Ishikawa (cell line): ENCODE measurements at regions not wholly inside any gene's neighbourhood (a gene's known extent, or its start where the extent isn't known, plus 50 kb on each side); places are given as distances from the start of the nearest gene placed in this dataset.

Experiments used
- CEBPB ChIP-seq: IDR thresholded peaks from 2 replicates; pipeline ENCODE4 v1.6.1; 2012
- CREB1 ChIP-seq: IDR thresholded peaks from 2 replicates; pipeline ENCODE4 v1.6.1; 2012; ENCODE audit warnings: low read depth
- EGR1 ChIP-seq: IDR thresholded peaks from 2 replicates; pipeline ENCODE4 v1.6.1; 2012
- EP300 ChIP-seq: IDR thresholded peaks from 2 replicates; pipeline ENCODE4 v1.6.1; 2012; ENCODE audit warnings: borderline replicate concordance
- FOXM1 ChIP-seq: IDR thresholded peaks from 2 replicates; pipeline ENCODE4 v1.6.1; 2012; ENCODE audit warnings: low read depth, borderline replicate concordance
- NFIC ChIP-seq: IDR thresholded peaks from 2 replicates; pipeline ENCODE4 v1.6.1; 2012
- RAD21 ChIP-seq: IDR thresholded peaks from 2 replicates; pipeline ENCODE4 v1.6.1; 2012; ENCODE audit warnings: low read depth
- TAF1 ChIP-seq: IDR thresholded peaks from 2 replicates; pipeline ENCODE4 v1.6.1; 2012; ENCODE audit warnings: low read depth, mild to moderate bottlenecking
- TCF12 ChIP-seq: IDR thresholded peaks from 2 replicates; pipeline ENCODE4 v1.6.1; 2012; ENCODE audit warnings: low read depth
- TEAD4 ChIP-seq: IDR thresholded peaks from 2 replicates; pipeline ENCODE4 v1.6.1; 2012
- YY1 ChIP-seq: IDR thresholded peaks from 2 replicates; pipeline ENCODE4 v1.6.1; 2012; ENCODE audit warnings: low read depth
- ZBTB7A ChIP-seq: IDR thresholded peaks from 2 replicates; pipeline ENCODE4 v1.6.1; 2012; ENCODE audit warnings: low read depth
- TF ChIP-seq, protein P1 (sequence below): IDR thresholded peaks from 2 replicates; pipeline ENCODE4 v1.6.1; 2012
- TF ChIP-seq, protein P2 (sequence below): IDR thresholded peaks from 2 replicates; pipeline ENCODE4 v1.6.1; 2012; ENCODE audit warnings: low read depth, mild to moderate bottlenecking
- TF ChIP-seq, protein P3 (sequence below): IDR thresholded peaks from 2 replicates; pipeline ENCODE4 v1.6.1; 2012

DNA sequence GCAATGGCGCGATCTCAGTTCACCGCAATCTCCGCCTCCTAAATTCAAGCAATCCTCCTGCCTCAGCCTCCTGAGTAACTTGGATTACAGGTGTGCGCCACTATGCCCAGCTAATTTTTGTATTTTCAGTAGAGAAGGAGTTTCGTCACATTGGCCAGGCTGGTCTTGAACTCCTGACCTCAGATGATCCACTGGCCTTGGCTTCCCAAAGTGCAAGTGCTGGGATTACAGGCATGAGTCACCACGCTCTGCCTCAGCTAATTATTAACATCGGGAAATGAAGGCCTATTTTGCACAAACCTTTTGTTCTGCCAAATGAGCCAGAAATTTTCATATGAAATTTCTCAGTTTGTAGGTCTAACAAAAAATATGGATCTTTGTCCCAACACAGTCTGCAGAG is 106.7 kb upstream of the ODAD2 start:
- TF ChIP-seq YY1 (no peak), TCF12 (no peak), CEBPB (no peak), TEAD4 (no peak), FOXM1 (no peak), NFIC (no peak), TAF1 (no peak), ZBTB7A (no peak), RAD21 (no peak), EGR1 (no peak)
- TF ChIP-seq, protein P1, sequence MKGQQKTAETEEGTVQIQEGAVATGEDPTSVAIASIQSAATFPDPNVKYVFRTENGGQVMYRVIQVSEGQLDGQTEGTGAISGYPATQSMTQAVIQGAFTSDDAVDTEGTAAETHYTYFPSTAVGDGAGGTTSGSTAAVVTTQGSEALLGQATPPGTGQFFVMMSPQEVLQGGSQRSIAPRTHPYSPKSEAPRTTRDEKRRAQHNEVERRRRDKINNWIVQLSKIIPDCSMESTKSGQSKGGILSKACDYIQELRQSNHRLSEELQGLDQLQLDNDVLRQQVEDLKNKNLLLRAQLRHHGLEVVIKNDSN, result no peak
- TF ChIP-seq, protein P2, sequence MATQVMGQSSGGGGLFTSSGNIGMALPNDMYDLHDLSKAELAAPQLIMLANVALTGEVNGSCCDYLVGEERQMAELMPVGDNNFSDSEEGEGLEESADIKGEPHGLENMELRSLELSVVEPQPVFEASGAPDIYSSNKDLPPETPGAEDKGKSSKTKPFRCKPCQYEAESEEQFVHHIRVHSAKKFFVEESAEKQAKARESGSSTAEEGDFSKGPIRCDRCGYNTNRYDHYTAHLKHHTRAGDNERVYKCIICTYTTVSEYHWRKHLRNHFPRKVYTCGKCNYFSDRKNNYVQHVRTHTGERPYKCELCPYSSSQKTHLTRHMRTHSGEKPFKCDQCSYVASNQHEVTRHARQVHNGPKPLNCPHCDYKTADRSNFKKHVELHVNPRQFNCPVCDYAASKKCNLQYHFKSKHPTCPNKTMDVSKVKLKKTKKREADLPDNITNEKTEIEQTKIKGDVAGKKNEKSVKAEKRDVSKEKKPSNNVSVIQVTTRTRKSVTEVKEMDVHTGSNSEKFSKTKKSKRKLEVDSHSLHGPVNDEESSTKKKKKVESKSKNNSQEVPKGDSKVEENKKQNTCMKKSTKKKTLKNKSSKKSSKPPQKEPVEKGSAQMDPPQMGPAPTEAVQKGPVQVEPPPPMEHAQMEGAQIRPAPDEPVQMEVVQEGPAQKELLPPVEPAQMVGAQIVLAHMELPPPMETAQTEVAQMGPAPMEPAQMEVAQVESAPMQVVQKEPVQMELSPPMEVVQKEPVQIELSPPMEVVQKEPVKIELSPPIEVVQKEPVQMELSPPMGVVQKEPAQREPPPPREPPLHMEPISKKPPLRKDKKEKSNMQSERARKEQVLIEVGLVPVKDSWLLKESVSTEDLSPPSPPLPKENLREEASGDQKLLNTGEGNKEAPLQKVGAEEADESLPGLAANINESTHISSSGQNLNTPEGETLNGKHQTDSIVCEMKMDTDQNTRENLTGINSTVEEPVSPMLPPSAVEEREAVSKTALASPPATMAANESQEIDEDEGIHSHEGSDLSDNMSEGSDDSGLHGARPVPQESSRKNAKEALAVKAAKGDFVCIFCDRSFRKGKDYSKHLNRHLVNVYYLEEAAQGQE, result no peak
- TF ChIP-seq, protein P3, sequence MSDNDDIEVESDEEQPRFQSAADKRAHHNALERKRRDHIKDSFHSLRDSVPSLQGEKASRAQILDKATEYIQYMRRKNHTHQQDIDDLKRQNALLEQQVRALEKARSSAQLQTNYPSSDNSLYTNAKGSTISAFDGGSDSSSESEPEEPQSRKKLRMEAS, result no peak

DNA sequence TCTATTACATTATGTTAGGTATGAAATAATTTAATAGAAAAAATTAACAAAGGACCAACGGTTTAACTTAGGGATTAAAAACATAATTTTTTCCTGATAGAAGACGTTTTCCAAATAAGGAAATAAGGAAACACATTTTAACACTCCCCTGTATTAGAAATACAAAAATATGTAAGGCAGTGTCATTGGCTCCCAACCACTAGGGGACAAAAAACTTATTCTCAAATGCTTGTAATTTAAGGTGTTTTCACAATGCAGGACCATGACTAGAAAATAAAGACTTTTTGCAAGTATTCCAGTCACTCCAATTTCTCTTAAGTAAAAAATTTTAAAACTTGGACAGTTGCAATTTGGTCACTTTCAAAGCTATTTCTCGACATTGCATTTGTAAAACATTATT is 98.8 kb upstream of the ODAD2 start:
- TF ChIP-seq TAF1, result no peak
- no peak for TF ChIP-seq RAD21
- no peak for TF ChIP-seq TEAD4
- TF ChIP-seq, protein P2, result no peak
- no peak for TF ChIP-seq FOXM1
- no peak for TF ChIP-seq TCF12
- TF ChIP-seq CREB1, result no peak
- no peak for TF ChIP-seq ZBTB7A
- no peak for TF ChIP-seq CEBPB
- no peak for TF ChIP-seq YY1
- TF ChIP-seq NFIC, result no peak
- TF ChIP-seq, protein P1, result no peak
- no peak for TF ChIP-seq EGR1
- TF ChIP-seq, protein P3, result no peak

DNA sequence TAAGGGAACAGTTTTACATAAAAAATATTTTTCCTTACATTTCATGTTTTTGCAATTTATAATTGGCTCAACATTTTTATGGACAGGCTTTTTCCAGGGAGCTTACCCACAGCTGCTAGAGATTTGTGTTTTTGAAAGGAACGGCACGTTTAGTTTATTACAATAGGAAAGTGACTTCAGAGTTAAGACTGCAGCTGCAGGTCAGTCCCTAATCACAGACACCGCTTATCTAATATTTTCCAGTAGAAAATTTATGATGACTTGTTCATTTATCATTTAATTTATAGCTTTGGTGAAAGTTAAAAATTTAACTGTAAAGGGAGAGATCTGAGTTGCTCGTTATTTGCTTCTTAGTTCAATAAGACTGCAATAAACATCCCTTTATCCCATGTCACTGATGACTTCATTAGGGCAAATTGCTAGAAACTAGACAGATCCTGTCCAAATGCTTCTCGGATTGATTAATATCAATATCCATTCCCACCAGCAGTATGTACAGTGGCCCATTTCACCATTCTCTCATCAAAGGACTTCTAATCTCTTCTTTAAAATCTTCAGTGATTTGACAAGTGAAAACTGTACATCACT is 97.0 kb upstream of the ODAD2 start:
- TF ChIP-seq, protein P3, result no peak
- no peak for TF ChIP-seq CREB1
- TF ChIP-seq, protein P1, result no peak
- no peak for TF ChIP-seq ZBTB7A
- TF ChIP-seq CEBPB, result no peak
- TF ChIP-seq RAD21, result no peak
- TF ChIP-seq EP300, result no peak
- no peak for TF ChIP-seq TCF12
- no peak for TF ChIP-seq YY1
- TF ChIP-seq FOXM1, result no peak
- TF ChIP-seq TEAD4, result no peak
- TF ChIP-seq EGR1, result no peak

DNA sequence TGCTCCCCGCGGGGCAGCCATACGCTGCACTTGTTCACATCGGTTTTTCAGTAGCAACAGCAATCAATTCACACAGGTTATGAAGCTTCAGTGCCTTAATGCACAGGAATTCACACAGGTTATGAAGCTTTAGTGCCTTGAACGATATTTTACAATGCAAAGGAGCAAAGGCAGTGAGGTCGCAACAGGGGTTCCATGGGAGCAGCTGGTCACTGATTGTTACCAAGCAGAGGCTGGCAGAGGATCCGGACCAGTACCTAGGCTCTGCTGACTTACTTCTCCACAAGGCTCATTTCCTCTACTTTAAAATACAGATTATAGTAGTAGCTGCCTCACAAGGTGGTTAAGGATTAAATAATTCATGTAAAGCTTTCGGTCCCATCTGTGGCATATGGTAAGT is 95.2 kb upstream of the ODAD2 start:
- TF ChIP-seq, protein P2, result no peak
- TF ChIP-seq TAF1 (no peak), ZBTB7A (no peak), CEBPB (no peak), YY1 (no peak), NFIC (no peak), TEAD4 (no peak)
- TF ChIP-seq, protein P3, result no peak
